Psoas muscle (tissue), 7 donors: ENCODE measurements at regions not wholly inside any gene's neighbourhood (a gene's known extent, or its start where the extent isn't known, plus 50 kb on each side); places are given as distances from the start of the nearest gene placed in this dataset.

Source experiments
- ATAC-seq, 4 donors: fragments of 200-7000 bp; cut with Tn5 transposase; one replicate each; pipeline ENCODE4 v1.9.1; 2020; ENCODE audit warnings: moderate library complexity in 3 of 4, mild to moderate bottlenecking in 2 of 4
- DNase-seq, 2 donors: peaks; one replicate each; pipeline ENCODE4 v3.0.0-alpha.2; 2020
- H3K27ac ChIP-seq: fragments of 200-600 bp; one replicate; pipeline ENCODE4 v1.8.0; 2022
- H3K27me3 ChIP-seq, 3 donors: fragments of 200-600 bp in 1 of 3; one replicate each; pipeline versions ENCODE4 v1.6.1 to v1.8.0; 2013 to 2022; ENCODE audit warnings: low read length in 2 of 3, mild to moderate bottlenecking in 2 of 3, moderate library complexity in 1 of 3; ENCODE audit not compliant: insufficient read depth in 3 of 3
- H3K36me3 ChIP-seq, 2 donors: fragments of 200-600 bp in 1 of 2; one replicate each; pipeline versions ENCODE4 v1.6.1 to v1.8.0; 2013 to 2022; ENCODE audit warnings: low read depth in 1 of 2, mild to moderate bottlenecking in 1 of 2, moderate library complexity in 1 of 2; ENCODE audit not compliant: insufficient read depth in 1 of 2
- H3K4me1 ChIP-seq: fragments of 200-600 bp; one replicate; pipeline ENCODE4 v1.8.0; 2022
- H3K4me3 ChIP-seq: fragments of 200-600 bp; one replicate; pipeline ENCODE4 v1.8.0; 2022; ENCODE audit warnings: mild to moderate bottlenecking
- H3K9me3 ChIP-seq: fragments of 200-600 bp; one replicate; pipeline ENCODE4 v1.8.0; 2022
- WGBS, 3 donors: extraction: QIAGEN DNeasy Blood & Tissue Kit; methylation state at CpG; one replicate each; pipeline versions ENCODE4 v1.1.6 to v1.1.7; 2013; 5-methylcytosine and 5-hydroxymethylcytosine counted together
- intact Hi-C, 2 donors: fragments of 100-400 bp; cut with DNase I; formaldehyde crosslinking; loops; one replicate each; pipeline versions ENCODE4 v1.11.0 to v1.14.2; 2022
- TF ChIP-seq, protein P1 (sequence below): fragments of 200-600 bp; IDR thresholded peaks from one replicate; pipeline ENCODE4 v1.8.0; 2022; ENCODE audit warnings: antibody characterized with exemption
- donor health status: healthy with polysubstance abuse.
- donor health status: DM: no; HTN: no; CAD: no; lungs with moderate emphysema.
- donor health status: Bipolar disorder and iron deficiency.
- donor health status: healthy.
- donor health status: DM: yes; HTN: yes; CAD: no.
- donor health status: DM: no; HTN: no; CAD: no.
- donor health status: DM: yes; HTN: yes; CAD: no.

DNA sequence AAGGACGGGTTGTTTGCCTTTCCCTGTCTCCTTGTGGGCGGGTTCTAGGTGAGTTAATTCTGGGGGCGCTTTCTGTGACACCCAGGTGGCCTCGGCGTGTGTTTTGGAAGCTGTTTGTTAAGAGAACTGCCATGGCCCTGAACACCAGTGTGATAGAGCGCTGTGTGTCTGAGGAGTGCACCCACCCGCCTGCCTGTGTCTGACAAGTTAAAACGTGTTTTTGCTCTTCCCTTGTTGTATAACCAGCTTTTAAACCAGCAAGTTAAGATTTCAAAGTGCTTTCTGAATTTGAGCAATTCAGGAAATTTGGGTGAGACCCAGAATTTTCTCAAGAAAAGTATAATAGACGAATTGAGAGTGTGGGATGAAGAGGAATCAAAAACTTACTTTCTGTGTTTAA, 55.2 kb upstream of the HGFAC start:
- Histone ChIP-seq H3K4me3 (no peak overlapping the region), H3K4me1 (peaks cover 23% of the 10 kb centered on the region), H3K27ac (no peak overlapping the region), H3K27me3 (no peaks in the 10 kb centered on the region), H3K36me3 (no peaks in the 10 kb centered on the region), H3K9me3 (no peaks in the 10 kb centered on the region)
- DNase-seq (no peak), ATAC-seq (no peak)
- intact Hi-C loops: loop anchor here in 1 of 2 donors (5.0 kb wide), 1 partner anchor 34 kb away; no protein-coding TSS in a partner anchor
- 86 to 88% (median 88%) methylated on average over 9 of the region's 9 CpGs for WGBS, 3 donors
- TF ChIP-seq, protein P1, sequence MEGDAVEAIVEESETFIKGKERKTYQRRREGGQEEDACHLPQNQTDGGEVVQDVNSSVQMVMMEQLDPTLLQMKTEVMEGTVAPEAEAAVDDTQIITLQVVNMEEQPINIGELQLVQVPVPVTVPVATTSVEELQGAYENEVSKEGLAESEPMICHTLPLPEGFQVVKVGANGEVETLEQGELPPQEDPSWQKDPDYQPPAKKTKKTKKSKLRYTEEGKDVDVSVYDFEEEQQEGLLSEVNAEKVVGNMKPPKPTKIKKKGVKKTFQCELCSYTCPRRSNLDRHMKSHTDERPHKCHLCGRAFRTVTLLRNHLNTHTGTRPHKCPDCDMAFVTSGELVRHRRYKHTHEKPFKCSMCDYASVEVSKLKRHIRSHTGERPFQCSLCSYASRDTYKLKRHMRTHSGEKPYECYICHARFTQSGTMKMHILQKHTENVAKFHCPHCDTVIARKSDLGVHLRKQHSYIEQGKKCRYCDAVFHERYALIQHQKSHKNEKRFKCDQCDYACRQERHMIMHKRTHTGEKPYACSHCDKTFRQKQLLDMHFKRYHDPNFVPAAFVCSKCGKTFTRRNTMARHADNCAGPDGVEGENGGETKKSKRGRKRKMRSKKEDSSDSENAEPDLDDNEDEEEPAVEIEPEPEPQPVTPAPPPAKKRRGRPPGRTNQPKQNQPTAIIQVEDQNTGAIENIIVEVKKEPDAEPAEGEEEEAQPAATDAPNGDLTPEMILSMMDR: no peak

DNA sequence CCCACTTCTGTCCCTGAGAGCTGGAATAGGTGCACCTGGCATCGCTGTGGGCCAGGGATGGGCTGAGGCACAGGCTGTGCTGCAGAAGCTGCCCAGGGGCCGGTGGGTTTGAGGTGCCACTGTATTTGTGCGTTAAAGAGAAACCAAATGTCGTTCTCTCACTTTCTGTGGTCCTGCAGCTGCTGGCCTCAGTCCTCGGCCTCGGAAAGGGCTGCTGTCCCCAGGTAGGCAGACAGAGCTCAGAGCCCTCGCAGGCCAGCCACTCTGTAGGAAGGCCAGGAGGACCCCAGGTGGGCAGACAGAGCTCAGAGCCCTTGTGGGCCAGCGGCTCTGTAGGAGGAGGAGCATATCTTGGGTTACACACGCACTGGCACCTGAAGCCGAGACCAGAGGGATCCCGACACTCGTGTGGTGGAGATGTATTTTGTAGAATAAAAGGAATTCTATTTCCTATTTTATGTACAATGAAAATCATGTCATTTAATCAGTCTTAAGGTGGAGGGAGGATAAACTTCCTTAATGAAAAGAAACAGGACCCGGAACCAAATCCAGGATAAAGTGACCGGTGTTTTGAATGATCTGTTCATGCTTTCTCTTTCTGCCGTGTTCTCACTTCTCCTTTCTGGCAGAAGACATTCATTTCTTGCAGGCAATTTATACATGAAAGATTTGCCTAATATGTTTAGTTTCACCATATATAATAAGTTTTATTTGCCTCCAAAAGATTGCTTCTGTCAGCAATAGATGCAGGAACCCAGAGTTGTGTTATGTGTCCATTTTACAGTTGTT, 54.4 kb upstream of the HGFAC start:
- WGBS, 3 donors: 68 to 79% (median 71%) methylated on average over 15 of the region's 15 CpGs
- H3K36me3 ChIP-seq: no peaks in the 10 kb centered on the region
- H3K4me1 ChIP-seq: peaks cover 23% of the 10 kb centered on the region
- TF ChIP-seq, protein P1: no peak
- DNase-seq (no peak), ATAC-seq (no peak)
- no peaks in the 10 kb centered on the region for H3K9me3 ChIP-seq
- H3K4me3 ChIP-seq: peak overlapping the region; percentile 41
- H3K27ac ChIP-seq: peak overlapping the region; percentile 27
- intact Hi-C loops: loop anchor here in 1 of 2 donors (5.0 kb wide), 1 partner anchor 35 kb away; no protein-coding TSS in a partner anchor
- no peaks in the 10 kb centered on the region for H3K27me3 ChIP-seq

DNA sequence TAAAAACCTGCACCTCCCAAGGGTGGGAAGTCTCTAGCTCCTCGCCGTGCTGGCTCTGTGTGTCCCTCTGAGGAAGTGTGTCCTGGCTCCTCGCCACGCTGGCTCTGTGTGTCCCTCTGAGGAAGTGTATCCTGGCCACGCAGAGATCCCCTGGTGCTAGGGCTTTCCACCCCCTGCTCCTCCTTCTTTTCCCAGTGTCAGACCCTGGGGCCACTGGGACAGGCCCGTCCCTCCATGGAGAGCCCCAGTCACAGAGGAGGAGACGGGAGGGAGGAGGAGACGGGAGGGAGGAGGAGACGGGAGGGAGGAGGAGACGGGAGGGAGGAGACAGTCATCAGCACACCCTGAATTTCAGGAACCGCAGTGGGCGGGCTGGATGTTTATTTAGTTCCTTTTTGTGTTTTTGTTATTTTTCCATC, 53.8 kb upstream of the HGFAC start:
- WGBS, 3 donors: 26 to 55% (median 33%) methylated on average over 10 to 11 of the region's 12 CpGs
- Histone ChIP-seq H3K4me1 (peaks cover 23% of the 10 kb centered on the region), H3K9me3 (no peaks in the 10 kb centered on the region), H3K27me3 (no peaks in the 10 kb centered on the region), H3K27ac (peak overlapping the region; percentile 50), H3K36me3 (no peaks in the 10 kb centered on the region), H3K4me3 (peak overlapping the region; percentile 41)
- intact Hi-C loops: loop anchor here in 1 of 2 donors (5.0 kb wide), 1 partner anchor 36 kb away; no protein-coding TSS in a partner anchor
- TF ChIP-seq, protein P1: no peak
- DNase-seq (peak; percentile 86 to 90), ATAC-seq (peak; percentile 52 to 72 (median 64))

DNA sequence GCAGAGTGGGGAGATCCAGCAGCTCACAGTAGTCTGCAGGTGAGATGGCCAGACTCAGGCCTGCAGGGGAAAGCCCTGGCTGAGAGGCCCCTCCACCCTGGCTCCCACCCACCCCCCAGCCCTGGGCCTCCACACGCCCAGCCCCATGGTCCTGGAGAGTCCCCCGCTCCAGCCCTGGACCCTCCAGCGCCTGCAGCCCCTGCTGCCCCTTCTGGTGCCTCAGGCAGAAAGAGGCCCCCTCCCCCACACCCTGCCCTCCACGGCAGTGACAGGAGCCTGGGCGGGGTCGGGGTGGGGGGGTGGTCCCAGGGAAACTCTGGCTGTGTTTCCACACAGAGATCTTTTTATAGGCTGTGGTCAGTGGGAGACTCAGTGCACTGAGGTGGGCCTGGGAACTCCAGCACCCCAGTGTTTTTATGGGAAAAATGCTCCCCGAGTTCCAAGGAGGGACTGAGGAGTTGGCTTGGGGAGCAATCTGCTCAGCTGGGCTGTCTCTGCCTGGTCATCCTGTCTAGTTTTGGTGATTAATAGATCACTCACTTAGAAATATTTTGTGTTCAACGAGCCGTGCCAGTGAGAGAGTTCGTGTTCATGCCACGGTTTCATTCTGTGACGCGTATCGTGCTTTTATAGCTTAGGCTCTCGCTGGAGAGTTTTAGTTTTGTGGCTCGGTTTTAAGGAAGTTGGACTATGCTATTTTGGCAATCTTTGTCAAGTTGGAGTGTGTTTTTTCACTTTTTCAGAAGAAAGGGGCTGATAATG, 53.1 kb upstream of the HGFAC start:
- ATAC-seq: peak; percentile 4 to 79 (median 54)
- Histone ChIP-seq H3K4me1 (peaks cover 23% of the 10 kb centered on the region), H3K36me3 (no peaks in the 10 kb centered on the region), H3K27ac (peak overlapping the region; percentile 50), H3K4me3 (peak overlapping the region; percentile 41), H3K9me3 (no peaks in the 10 kb centered on the region), H3K27me3 (no peaks in the 10 kb centered on the region)
- WGBS, 3 donors: 31 to 40% (median 37%) methylated on average over 16 of the region's 16 CpGs
- TF ChIP-seq, protein P1: no peak
- intact Hi-C loops: loop anchor here in 1 of 2 donors (5.0 kb wide), 1 partner anchor 36 kb away; no protein-coding TSS in a partner anchor
- no peak for DNase-seq
